22Rv1 (cell line): ENCODE measurements at regions not wholly inside any gene's neighbourhood (a gene's known extent, or its start where the extent isn't known, plus 50 kb on each side); places are given as distances from the start of the nearest gene placed in this dataset.

Experiments used
- H3K27ac ChIP-seq: fragments of 450-650 bp; 2 replicates; pipeline ENCODE4 v1.5.1; 2017
- CTCF ChIP-seq: fragments of 450-650 bp; IDR thresholded peaks from 2 replicates; pipeline ENCODE4 v1.5.1; 2017; ENCODE audit warnings: mild to moderate bottlenecking
- ZFX ChIP-seq: fragments of 450-650 bp; IDR thresholded peaks from 2 replicates; pipeline ENCODE4 v1.6.1; 2017; ENCODE audit warnings: antibody characterized with exemption, borderline replicate concordance

DNA sequence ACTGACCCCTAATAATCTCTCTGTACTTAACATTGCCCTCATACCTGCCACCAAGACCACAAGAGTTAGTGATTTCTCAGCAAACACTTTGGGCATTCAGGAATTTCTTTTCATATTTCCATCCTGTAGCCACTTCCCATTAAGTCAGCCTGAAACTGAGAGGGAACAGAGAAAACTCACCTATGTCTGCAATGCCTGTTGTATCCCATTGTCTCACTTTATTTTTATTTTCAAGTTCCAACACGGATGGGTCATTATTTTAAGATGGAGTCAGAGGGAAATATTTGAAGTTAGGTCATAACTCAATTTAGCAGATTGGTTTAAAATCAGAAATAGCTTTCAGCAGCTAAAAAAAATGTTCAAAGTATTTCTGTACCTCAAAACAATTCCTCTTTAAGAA is 937.8 kb upstream of the CHORDC1 start:
- TF ChIP-seq CTCF: no peak
- TF ChIP-seq ZFX: no peak
- H3K27ac ChIP-seq: no peak overlapping the region

DNA sequence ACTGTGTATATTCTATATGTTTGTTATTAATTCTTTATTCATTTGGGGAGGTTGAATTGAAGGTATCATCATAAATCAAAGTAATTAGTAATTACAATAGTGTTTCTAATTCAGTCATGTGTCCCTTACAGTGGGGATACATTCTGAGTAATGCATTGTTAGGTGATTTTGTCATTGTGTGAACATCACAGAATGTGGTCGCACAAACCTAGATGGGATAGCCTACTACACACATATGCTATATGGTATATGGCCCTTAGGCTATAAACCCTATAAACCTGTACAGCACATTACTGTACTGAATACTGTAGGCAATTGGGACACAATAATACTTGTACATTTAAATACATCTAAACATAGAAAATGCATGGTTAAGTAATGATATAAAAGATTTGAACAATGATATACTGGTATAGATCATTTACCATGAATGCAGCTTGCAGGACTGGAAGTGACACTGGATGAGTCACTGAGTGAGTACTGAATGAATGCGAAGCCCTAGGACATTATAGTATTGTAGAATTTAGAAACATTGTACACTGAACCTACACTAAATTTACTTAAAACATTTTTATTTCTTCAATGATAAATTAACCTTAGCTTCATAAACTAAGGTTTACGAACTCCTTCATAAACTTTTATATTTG is 936.2 kb upstream of the CHORDC1 start:
- no peak overlapping the region for H3K27ac ChIP-seq
- TF ChIP-seq ZFX (no peak), CTCF (no peak)

DNA sequence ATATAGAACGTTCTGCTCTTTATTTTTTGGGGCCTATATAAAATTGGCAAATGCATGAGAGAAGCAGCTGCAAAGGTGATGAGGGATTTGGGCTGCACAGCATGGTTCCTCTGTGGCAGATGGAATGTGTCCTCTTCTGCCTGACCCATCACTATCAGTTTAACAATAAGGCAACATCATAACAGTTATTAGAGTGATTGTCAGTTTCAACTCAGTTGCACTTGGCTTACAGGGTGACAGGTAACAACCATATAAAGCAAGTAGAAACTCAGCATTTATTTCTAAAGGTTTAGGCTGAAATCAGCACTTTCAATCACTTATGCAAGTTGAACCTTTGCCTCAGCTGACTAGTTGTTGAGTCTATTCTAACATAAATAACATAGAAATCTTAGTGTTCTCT is 935.4 kb upstream of the CHORDC1 start:
- H3K27ac ChIP-seq: no peak overlapping the region
- no peak for TF ChIP-seq ZFX
- no peak for TF ChIP-seq CTCF

GRCh38 chr11:91156041-91156440 is 933.2 kb upstream of the CHORDC1 start:
- no peak overlapping the region for H3K27ac ChIP-seq
- TF ChIP-seq CTCF: no peak

DNA sequence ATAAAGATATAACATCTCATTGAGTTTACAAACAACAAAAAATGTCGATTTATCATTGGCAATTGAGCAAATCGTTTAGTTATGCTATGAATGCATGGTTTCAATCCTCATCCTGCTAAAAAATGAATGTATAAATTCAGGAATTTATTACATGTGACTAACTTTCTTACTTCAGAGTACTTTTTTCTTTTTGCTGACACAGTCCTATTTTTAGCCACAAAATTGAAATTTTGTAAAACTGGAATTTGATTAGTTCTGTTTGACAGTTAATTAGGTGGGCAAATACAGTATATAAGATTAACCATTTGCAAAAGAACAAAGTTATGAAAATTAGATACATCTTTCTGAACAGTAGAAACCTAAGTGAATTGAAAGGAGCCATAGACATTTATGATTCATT is 925.0 kb upstream of the CHORDC1 start:
- no peak overlapping the region for H3K27ac ChIP-seq
- no peak for TF ChIP-seq CTCF
- TF ChIP-seq ZFX: no peak

- TF ChIP-seq ZFX (no peak), CTCF (no peak)
- no peak overlapping the region for H3K27ac ChIP-seq
These were observed 918.8 kb upstream of the CHORDC1 start for GRCh38 chr11:91141655-91142054.

GRCh38 chr11:91136631-91137030 is 913.8 kb upstream of the CHORDC1 start:
- TF ChIP-seq CTCF (no peak), ZFX (no peak)
- H3K27ac ChIP-seq: no peak overlapping the region
